ENCODE measurements at regions not wholly inside any gene's neighbourhood (a gene's known extent, or its start where the extent isn't known, plus 50 kb on each side); places are given as distances from the start of the nearest gene placed in this dataset.

- no peak overlapping the region for H3K4me3 ChIP-seq
- no peaks in the 10 kb centered on the region for H3K36me3 ChIP-seq
- DNase-seq (ENCODE audit: low spot score) (no peak), ATAC-seq (ENCODE audit: insufficient number of reproducible peaks, low FRiP score, low read depth) (no peak)
- no peak for TF ChIP-seq CTCF (IDR thresholded peaks at IDR 0.05)
- H3K9me3 ChIP-seq = no peaks in the 10 kb centered on the region
- H3K27me3 ChIP-seq (replicated peaks; ENCODE audit: insufficient read depth) = no peaks in the 10 kb centered on the region
- H3K27ac ChIP-seq = no peak overlapping the region
- no peaks in the 10 kb centered on the region for H3K4me1 ChIP-seq (ENCODE audit: control insufficient read depth in 1 of 2, low read depth in 2 of 2)
Observed at GRCh38 chrX:95057341-95057740, 1383.3 kb downstream of the FAM133A start.

- H3K27me3 ChIP-seq (replicated peaks; ENCODE audit: insufficient read depth) = no peaks in the 10 kb centered on the region
- H3K36me3 ChIP-seq = no peaks in the 10 kb centered on the region
- H3K4me1 ChIP-seq (ENCODE audit: control insufficient read depth in 1 of 2, low read depth in 2 of 2) = no peaks in the 10 kb centered on the region
- ATAC-seq (ENCODE audit: insufficient number of reproducible peaks, low FRiP score, low read depth) (no peak), DNase-seq (ENCODE audit: low spot score) (no peak)
- no peak overlapping the region for H3K4me3 ChIP-seq
- TF ChIP-seq CTCF (IDR thresholded peaks at IDR 0.05) = no peak
- no peaks in the 10 kb centered on the region for H3K9me3 ChIP-seq
- no peak overlapping the region for H3K27ac ChIP-seq
Observed at GRCh38 chrX:95058815-95059214, 1384.8 kb downstream of the FAM133A start.

GRCh38 chrX:95059909-95060308 is 1385.9 kb downstream of the FAM133A start:
- TF ChIP-seq CTCF (IDR thresholded peaks at IDR 0.05) = no peak
- no peaks in the 10 kb centered on the region for H3K4me1 ChIP-seq (ENCODE audit: control insufficient read depth in 1 of 2, low read depth in 2 of 2)
- no peak for DNase-seq (ENCODE audit: low spot score)
- H3K36me3 ChIP-seq = no peaks in the 10 kb centered on the region
- no peaks in the 10 kb centered on the region for H3K27me3 ChIP-seq (replicated peaks; ENCODE audit: insufficient read depth)
- H3K9me3 ChIP-seq = no peaks in the 10 kb centered on the region
- no peak overlapping the region for H3K4me3 ChIP-seq
- no peak for ATAC-seq (ENCODE audit: insufficient number of reproducible peaks, low FRiP score, low read depth)
- H3K27ac ChIP-seq = no peak overlapping the region

GRCh38 chrX:95063554-95063953 is 1389.5 kb downstream of the FAM133A start:
- no peak for ATAC-seq (ENCODE audit: insufficient number of reproducible peaks, low FRiP score, low read depth)

GRCh38 chrX:95065151-95065550 is 1391.1 kb downstream of the FAM133A start:
- no peak overlapping the region for H3K4me3 ChIP-seq
- H3K36me3 ChIP-seq = no peaks in the 10 kb centered on the region
- no peak overlapping the region for H3K27ac ChIP-seq
- ATAC-seq (ENCODE audit: insufficient number of reproducible peaks, low FRiP score, low read depth) = no peak
- DNase-seq (ENCODE audit: low spot score) = no peak
- H3K4me1 ChIP-seq (ENCODE audit: control insufficient read depth in 1 of 2, low read depth in 2 of 2) = no peaks in the 10 kb centered on the region
- no peaks in the 10 kb centered on the region for H3K9me3 ChIP-seq
- TF ChIP-seq CTCF (IDR thresholded peaks at IDR 0.05) = no peak
- H3K27me3 ChIP-seq (replicated peaks; ENCODE audit: insufficient read depth) = no peaks in the 10 kb centered on the region

More at GRCh38 chrX:95063554-95063953, 1389.5 kb downstream of the FAM133A start:
- Histone ChIP-seq H3K9me3 (no peaks in the 10 kb centered on the region), H3K4me3 (no peak overlapping the region), H3K27me3 (replicated peaks; ENCODE audit: insufficient read depth) (no peaks in the 10 kb centered on the region), H3K36me3 (no peaks in the 10 kb centered on the region), H3K4me1 (ENCODE audit: control insufficient read depth in 1 of 2, low read depth in 2 of 2) (no peaks in the 10 kb centered on the region), H3K27ac (no peak overlapping the region)
- no peak for DNase-seq (ENCODE audit: low spot score)
- TF ChIP-seq CTCF (IDR thresholded peaks at IDR 0.05) = no peak
